Activated CD4-positive, alpha-beta T cell treated with anti-CD3 and anti-CD28 coated beads for 48 hours (primary cell): ENCODE measurements at regions not wholly inside any gene's neighbourhood (a gene's known extent, or its start where the extent isn't known, plus 50 kb on each side); places are given as distances from the start of the nearest gene placed in this dataset.

Experiments
- DNase-seq: peaks from one replicate; pipeline ENCODE4 v3.0.0-alpha.2; 2020

- no peak for DNase-seq
Measured at GRCh38 chr13:76160506-76160905, 524.4 kb downstream of the LMO7 start.

DNA sequence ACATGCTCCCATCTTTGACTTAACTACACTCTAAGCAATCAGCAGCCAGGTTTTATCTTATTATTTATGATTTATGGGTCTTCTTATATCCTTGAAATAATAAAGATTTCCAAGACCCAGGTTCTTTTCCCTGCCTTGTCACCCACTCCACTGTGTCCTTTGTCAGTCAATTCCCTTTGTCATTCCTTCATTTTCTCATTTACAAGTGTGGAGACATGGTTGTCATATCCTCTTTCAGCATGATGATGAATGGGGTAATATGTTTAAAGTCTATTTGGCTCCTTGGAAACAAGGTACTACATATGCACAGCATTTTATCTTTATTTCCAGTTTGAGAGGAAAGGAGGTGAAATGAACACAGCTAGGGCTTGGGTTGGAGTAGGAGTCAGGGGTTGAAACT, 521.8 kb downstream of the LMO7 start:
- DNase-seq, result no peak

DNA sequence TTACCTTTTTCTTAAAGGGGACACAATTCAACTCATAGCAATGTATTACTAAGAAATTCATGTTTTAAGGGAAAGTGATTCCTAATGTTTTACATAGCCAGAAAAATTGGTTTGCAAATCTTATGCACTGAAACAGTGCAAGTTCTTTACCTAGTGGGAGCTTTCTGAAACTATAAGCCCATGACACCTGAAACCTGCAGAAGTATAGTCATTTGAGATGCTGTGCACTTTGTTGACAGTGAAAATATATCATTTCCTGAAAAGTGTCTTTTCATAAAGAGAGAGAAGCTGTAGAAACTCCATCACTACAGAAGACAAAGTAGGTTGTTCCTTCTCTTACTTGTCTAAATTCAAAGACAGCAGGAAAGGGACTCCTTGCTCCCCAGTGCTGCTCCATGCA, 517.1 kb downstream of the LMO7 start:
- no peak for DNase-seq

GRCh38 chr13:76148926-76149325, 512.8 kb downstream of the LMO7 start:
- no peak for DNase-seq

DNA sequence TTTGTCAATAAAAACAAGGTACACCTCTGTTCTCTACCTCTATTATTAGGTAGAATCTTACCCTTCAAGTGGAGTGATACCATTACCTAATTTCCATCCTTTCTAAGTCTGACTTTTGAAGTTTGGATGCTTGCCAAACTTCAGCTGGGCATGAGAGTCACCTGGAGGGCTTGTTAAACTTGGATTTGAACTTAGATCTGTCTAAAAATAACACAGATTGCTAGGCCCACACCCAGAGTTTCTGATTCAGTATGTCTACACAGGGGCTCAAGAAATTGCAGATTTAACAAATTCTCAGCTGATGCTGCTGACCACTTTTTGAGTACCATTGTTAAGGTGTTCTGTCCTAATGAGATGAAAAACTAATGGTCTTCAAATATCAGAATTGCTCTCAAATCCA, 512.2 kb downstream of the LMO7 start:
- no peak for DNase-seq

GRCh38 chr13:76132532-76132931, 496.4 kb downstream of the LMO7 start:
- no peak for DNase-seq

DNA sequence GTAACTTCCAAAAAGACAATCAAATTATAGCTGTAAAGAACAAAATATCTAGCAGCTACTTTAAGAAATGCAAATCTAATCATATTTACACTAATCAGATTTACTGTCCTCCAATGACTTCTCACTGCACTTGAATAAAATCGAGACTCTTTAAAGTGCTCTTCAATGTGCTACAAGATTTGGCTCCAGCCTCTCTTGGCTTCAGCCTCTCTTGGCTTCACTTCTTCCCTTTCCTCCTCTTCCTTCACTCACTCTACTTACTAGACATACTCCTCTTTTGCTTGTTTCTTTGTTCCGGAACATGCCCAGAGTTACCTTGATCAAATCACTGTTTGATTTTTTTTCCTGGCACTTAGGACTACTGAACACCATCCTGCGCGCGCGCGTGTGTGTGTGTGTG, 495.4 kb downstream of the LMO7 start:
- DNase-seq, result no peak

GRCh38 chr13:76129305-76130000, 493.3 kb downstream of the LMO7 start:
- DNase-seq, result no peak

DNA sequence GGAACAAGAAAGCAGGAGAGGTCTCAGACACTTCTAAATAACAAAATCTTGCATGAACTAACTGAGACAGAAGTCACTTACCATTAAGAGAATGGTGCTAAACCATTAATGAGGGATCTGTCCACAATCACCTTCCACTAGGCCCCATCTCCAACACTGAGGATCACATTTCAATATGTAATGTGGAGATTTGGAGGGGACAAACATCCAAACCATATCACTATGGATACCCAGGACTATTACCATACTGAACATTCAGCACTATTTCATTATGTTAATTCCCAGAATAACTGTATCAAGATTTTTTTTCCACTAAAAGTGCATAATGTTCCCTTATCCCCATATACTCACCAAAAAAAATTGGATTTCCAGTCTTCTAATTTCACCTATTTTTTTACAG, 491.8 kb downstream of the LMO7 start:
- DNase-seq, result no peak

- DNase-seq, result no peak
Measured at GRCh38 chr13:76123548-76123947, 487.4 kb downstream of the LMO7 start.

GRCh38 chr13:76116751-76117360, 480.7 kb downstream of the LMO7 start:
- DNase-seq, result no peak

GRCh38 chr13:76106763-76107162, 470.6 kb downstream of the LMO7 start:
- no peak for DNase-seq

- no peak for DNase-seq
Measured at GRCh38 chr13:76094645-76095044, 458.5 kb downstream of the LMO7 start.

GRCh38 chr13:76091076-76091475, 454.9 kb downstream of the LMO7 start:
- no peak for DNase-seq

- no peak for DNase-seq
Measured at GRCh38 chr13:76086729-76087128, 450.6 kb downstream of the LMO7 start.

DNA sequence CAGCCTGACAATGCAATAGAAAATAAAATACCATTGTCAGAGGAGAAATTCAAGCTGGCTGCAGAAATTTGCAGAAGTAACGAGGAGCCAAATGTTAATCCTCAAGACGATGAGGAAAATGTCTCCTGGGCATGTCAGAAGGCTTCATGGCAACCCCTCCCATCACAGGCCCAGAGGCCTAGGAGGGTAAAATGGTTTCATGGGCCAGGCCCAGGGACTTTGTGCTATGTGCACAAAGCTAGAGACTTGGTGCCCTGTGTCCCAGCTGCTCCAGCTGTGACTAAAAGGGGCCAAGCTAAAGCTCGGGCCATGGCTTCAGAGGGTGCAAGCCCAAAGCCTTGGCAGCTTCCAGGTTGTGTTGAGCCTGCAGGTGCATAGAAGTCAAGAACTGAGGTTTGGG, 431.7 kb downstream of the LMO7 start:
- no peak for DNase-seq

DNA sequence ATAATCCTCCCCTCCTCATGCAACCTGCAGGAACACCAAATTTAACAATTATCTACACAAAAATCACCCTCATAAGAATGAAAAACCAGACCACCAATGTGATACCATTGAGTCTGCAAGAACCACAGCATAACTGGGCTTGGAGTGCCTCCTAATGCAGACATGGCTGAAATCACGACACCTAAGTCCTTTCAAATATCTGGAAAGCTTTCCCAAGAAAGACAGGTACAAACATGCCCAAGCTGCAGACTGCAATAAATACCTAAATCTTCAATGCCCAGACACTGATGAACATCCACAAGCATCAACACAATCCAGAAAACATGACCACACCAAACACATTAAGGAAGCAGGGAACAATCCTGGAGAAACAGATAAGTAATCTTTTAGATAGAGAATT, 417.1 kb downstream of the LMO7 start:
- DNase-seq, result no peak

DNA sequence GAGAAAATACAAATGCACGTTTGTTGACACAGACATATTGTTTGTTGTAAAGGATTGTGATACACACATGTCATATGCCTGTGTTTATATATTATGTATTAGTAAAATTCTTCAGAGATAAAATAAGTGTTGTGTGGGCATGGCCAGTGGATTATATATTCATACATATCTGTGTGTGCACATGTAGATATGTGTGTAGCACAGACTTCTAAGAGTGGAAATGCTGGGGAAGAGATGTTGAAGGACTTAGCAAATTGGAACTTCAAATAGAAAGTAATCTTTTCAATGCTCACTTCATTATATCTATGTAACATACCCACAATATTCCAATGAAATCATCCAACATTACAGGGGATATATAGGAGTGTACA, 413.2 kb downstream of the LMO7 start:
- DNase-seq, result no peak

DNA sequence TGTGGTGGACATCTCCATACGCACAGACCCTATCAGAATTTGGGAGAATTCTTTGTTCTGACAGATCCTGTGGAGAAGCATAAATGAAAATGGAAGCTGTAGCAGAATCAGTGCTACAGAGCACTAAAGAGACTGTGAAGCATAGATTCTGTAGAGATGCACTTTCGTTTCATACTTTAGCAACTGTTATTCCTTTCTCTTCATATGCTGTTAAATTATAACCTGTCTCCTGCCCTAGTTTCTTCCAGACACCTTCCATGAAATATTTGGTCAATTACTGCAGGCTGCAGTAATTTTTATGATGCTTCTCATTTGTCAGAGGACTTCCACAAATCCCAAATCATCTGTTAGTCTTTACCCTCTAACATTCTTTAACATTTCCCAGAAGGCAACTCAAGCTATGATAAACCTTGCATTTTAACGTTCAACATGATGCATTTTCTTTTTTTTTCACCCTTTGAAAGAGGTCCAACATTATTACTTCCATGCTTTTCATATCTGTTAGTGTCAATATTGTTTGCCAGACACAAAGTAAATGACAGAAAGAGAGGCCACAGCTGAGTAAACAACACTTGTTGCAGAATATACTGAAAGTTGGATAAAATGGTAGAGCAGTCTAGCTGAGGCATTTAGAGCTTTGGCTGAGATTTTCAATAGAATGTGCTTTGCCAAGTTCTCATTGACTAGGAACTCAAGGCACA, 412.7 kb downstream of the LMO7 start:
- no peak for DNase-seq

DNA sequence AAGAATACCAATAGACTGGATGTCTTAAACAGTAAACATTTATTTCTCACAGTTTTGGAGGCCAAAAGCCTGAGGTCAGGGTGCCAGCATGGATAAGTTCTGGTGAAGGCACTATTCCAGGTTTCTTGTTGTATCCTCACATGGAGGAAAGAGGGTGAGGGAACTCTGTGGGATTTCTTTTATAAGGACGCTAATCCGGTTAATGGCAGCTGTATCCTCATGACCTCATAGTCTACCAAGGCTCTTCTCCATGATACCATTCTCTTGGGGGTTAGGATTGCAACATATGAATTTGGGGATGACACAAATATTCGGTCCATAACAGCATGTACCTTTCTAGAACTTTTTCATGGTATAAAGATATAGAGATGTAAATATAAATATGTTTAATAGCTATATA, 412.0 kb downstream of the LMO7 start:
- DNase-seq, result no peak

DNA sequence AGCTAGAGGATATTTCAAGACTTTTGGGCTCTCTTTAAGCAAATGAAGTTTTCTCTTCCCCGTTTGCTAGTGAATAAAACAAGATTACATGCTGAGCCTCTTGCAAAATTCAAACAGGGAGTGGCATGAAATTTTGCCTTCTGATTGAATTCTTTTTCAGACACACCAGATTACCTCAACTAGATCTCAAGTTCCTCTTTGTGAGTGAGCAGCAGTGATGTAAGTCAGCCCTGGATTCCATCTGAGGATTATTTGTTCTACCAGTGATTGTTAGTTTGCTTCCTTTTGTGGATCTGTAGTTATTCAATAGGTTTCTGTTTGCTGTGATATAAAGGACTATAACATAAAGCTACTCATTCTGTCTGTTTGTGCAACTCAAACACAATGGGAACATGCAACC, 407.7 kb downstream of the LMO7 start:
- DNase-seq, result no peak

DNA sequence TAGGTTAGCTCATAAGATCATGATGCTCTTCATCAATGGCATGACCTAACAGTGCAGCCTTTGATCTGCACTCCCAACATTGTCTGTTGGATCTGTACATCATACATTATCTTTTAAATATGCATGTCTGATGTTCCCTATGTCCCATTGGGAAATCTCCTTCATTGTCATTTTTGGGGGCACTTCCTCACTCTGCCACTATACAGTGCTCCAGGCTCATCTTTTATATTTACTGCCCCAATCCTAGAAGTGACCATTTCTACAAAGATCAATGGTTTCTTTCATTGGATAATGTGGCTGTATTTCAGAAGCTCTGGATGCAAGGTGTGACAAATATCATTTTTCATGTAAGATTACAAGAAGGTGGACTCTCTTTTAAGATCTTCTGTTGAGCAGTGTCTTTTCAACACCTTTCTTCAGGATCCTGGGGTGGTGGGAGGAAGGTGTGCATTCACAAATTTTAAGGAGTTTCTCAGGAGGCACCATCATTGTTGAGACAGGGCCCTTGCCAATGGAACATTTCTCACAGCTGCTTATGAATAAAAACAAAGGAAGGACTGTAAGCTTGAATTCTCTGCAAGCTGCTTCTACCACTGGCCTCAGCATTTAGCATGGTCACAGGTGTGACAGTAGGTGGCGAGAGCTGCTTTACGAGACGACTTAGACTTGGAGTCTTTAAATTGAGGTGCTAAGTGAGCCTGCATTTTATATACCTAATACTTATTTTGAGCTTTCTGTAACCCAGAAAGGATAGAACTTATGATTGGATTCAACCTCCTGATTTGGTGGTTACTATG, 403.0 kb downstream of the LMO7 start:
- DNase-seq, result no peak

GRCh38 chr13:76036176-76036575, 400.0 kb downstream of the LMO7 start:
- no peak for DNase-seq

DNA sequence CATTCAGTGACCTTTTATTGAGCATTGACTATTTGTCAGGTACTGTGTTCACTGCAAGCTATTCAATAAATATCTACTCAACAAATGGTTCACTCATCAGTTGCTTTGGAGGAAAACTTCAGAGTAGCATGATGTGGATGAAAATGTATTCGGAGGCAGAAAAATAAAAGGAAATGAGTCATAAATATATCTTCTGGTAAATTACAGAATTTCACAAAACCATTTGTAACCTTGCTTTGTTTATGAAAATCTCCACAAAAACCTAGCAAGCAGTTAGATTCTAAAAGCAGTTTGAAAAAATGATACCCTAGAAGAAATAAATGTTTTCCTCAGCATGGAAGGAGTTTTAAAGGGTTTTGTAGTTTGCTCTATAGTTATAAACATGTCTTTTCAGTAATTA, 399.6 kb downstream of the LMO7 start:
- DNase-seq, result no peak
